Ishikawa (cell line): ENCODE measurements at regions not wholly inside any gene's neighbourhood (a gene's known extent, or its start where the extent isn't known, plus 50 kb on each side); places are given as distances from the start of the nearest gene placed in this dataset.

Source experiments
- EGR1 ChIP-seq: IDR thresholded peaks from 2 replicates; pipeline ENCODE4 v1.6.1; 2012
- EP300 ChIP-seq: IDR thresholded peaks from 2 replicates; pipeline ENCODE4 v1.6.1; 2012; ENCODE audit warnings: borderline replicate concordance
- NFIC ChIP-seq: IDR thresholded peaks from 2 replicates; pipeline ENCODE4 v1.6.1; 2012
- TAF1 ChIP-seq: IDR thresholded peaks from 2 replicates; pipeline ENCODE4 v1.6.1; 2012; ENCODE audit warnings: low read depth, mild to moderate bottlenecking
- YY1 ChIP-seq: IDR thresholded peaks from 2 replicates; pipeline ENCODE4 v1.6.1; 2012; ENCODE audit warnings: low read depth

DNA sequence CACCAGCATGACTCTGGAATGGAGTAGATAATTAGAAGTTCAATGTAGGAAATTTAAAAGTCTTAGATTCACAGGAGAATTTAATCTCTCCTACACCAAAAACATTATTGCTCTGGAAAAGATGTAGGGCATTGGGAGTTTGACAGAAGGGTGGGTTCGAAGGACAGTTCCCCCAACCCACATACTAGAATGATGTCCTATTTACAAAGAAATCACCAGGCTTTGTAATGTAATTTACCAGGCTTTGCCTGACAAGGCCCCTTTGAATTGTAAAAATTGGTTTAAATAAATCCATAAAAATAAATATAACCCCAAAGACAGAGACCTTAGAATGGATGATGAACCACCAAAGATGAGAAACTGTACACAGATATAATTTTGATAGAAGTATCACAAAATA, 399.2 kb upstream of the GRID2 start:
- no peak for TF ChIP-seq TAF1
- no peak for TF ChIP-seq NFIC
- TF ChIP-seq EGR1, result no peak
- no peak for TF ChIP-seq EP300
- no peak for TF ChIP-seq YY1
